Hepatocyte (in vitro differentiated cells): ENCODE measurements at regions not wholly inside any gene's neighbourhood (a gene's known extent, or its start where the extent isn't known, plus 50 kb on each side); places are given as distances from the start of the nearest gene placed in this dataset.

ENCODE experiments used
- EZH2 ChIP-seq: fragments of 200-600 bp; sonication (generic); IDR thresholded peaks from 2 replicates; pipeline ENCODE4 v1.6.1; 2016; ENCODE audit warnings: antibody characterized with exemption, mild to moderate bottlenecking, borderline replicate concordance
- EZH2phosphoT487 ChIP-seq: fragments of 200-600 bp; sonication (generic); IDR thresholded peaks from one replicate; pipeline ENCODE4 v1.6.1; 2018; ENCODE audit warnings: antibody characterized with exemption, mild to moderate bottlenecking, low read depth, moderate library complexity; ENCODE audit not compliant: unreplicated experiment, severe bottlenecking
- TF ChIP-seq, protein P1 (sequence below): fragments of 200-600 bp; sonication (generic); IDR thresholded peaks from 2 replicates; pipeline ENCODE4 v1.5.1; 2016; ENCODE audit warnings: antibody characterized with exemption, mild to moderate bottlenecking; ENCODE audit not compliant: poor library complexity

GRCh38 chr16:77488652-77489051 is 53.8 kb upstream of the ADAMTS18 start:
- TF ChIP-seq EZH2, result no peak
- TF ChIP-seq, protein P1, sequence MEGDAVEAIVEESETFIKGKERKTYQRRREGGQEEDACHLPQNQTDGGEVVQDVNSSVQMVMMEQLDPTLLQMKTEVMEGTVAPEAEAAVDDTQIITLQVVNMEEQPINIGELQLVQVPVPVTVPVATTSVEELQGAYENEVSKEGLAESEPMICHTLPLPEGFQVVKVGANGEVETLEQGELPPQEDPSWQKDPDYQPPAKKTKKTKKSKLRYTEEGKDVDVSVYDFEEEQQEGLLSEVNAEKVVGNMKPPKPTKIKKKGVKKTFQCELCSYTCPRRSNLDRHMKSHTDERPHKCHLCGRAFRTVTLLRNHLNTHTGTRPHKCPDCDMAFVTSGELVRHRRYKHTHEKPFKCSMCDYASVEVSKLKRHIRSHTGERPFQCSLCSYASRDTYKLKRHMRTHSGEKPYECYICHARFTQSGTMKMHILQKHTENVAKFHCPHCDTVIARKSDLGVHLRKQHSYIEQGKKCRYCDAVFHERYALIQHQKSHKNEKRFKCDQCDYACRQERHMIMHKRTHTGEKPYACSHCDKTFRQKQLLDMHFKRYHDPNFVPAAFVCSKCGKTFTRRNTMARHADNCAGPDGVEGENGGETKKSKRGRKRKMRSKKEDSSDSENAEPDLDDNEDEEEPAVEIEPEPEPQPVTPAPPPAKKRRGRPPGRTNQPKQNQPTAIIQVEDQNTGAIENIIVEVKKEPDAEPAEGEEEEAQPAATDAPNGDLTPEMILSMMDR, result no peak
- TF ChIP-seq EZH2phosphoT487, result no peak
